ENCODE measurements at regions not wholly inside any gene's neighbourhood (a gene's known extent, or its start where the extent isn't known, plus 50 kb on each side); places are given as distances from the start of the nearest gene placed in this dataset.

DNA sequence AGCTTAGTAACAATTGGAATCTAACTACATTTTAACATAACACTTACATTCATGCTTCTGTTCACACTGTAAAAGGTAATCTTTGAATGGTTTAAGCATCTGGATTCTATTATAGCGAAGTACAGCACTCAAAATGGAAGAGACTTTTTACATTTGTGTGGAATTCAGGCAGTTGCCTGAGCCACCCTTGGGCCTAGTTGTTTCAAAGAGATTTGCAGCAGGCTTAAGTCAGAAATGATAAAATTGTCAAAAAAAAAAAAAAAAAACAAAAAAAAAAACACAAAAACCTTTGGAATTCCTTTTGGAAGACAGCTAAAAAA is 199.9 kb downstream of the LYPLAL1 start:
- ChIA-PET POLR2A (no interaction called here), CTCF (interaction anchor here (0.6 to 1.2 kb wide), 2 partner anchors 12 to 21 kb away, joined by 4 to 7 read pairs; no protein-coding TSS in a partner anchor)
- no peak for DNase-seq (ENCODE audit: extremely low spot score)
- TF ChIP-seq SUZ12 (IDR thresholded peaks at IDR 0.05), result no peak
- no peak for TF ChIP-seq HDGF (IDR thresholded peaks at IDR 0.05; ENCODE audit: borderline replicate concordance)
- TF ChIP-seq, protein P1, sequence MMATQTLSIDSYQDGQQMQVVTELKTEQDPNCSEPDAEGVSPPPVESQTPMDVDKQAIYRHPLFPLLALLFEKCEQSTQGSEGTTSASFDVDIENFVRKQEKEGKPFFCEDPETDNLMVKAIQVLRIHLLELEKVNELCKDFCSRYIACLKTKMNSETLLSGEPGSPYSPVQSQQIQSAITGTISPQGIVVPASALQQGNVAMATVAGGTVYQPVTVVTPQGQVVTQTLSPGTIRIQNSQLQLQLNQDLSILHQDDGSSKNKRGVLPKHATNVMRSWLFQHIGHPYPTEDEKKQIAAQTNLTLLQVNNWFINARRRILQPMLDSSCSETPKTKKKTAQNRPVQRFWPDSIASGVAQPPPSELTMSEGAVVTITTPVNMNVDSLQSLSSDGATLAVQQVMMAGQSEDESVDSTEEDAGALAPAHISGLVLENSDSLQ (IDR thresholded peaks at IDR 0.05), result no peak
- TF ChIP-seq LEF1 (IDR thresholded peaks at IDR 0.05; ENCODE audit: borderline replicate concordance), result no peak

DNA sequence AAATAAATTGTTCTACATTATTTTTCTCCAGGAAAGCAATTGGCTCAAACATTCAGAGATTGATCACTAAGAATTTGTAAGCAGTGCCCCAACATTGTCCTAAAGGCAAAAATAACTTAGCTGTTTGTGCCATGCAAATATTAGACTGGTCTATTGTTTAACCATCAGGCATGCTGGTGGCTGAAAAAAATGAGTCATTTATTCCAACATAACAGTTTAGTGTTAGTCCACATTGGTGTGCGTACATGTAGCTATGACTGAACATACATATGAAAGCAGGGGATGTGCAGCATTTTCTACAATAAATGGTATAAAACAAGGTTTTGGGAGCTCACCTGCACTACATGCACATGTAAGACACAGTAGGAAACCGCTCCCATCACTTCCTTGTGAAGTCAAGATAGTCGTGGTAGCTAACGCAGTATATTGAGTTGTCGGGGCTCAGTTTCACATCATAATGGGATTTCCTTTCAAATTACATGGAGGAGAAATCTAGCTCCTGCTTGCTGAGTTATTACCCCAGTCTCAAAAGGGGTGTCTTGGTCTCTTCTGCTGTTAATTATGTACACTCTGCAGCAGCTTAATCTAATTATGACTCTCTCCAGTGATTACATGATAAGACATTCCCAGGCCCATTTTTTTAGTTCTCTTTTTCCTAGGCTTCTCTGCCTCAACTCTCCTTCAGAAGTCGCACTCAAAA is 199.4 kb downstream of the LYPLAL1 start:
- CTCF ChIA-PET, result interaction anchor here (0.6 to 1.2 kb wide), 3 partner anchors 13 to 717 kb away, joined by 4 to 7 read pairs (median 4); no protein-coding TSS in a partner anchor
- TF ChIP-seq LEF1 (IDR thresholded peaks at IDR 0.05; ENCODE audit: borderline replicate concordance), result no peak
- no peak for TF ChIP-seq CTBP1 (IDR thresholded peaks at IDR 0.05; ENCODE audit: borderline replicate concordance)
- no peak for TF ChIP-seq ARNT (IDR thresholded peaks at IDR 0.05)
- no peak for TF ChIP-seq ZNF384 (IDR thresholded peaks at IDR 0.05)
- no peak for TF ChIP-seq NFRKB (IDR thresholded peaks at IDR 0.05)
- no peak for TF ChIP-seq SP1 (IDR thresholded peaks at IDR 0.05)
- no peak for TF ChIP-seq TARDBP (IDR thresholded peaks at IDR 0.05)
- no peak for TF ChIP-seq BHLHE40 (IDR thresholded peaks at IDR 0.05; ENCODE audit: borderline replicate concordance)
- POLR2A ChIA-PET, result no interaction called here
- DNase-seq (ENCODE audit: extremely low spot score), result no peak

DNA sequence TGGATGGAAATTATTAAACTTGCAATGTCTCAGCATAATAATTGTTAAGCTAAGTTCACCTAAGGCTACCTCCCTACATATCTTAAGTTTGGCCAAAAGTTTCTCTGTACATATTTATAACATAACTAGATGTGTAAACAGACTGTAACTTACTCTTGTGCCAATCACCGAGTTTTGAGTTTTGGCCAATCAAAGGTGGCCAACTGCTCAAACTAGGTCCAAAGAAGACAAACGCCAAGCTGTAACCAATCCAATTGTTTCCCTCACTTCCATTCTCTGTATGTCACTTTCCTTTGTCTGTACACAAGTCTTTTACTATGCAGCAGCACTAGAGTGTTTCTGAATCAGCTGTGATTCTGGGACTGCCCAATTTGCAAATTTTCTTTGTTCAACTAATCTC is 197.8 kb downstream of the LYPLAL1 start:
- CTCF ChIA-PET, result no interaction called here
- TF ChIP-seq ZNF384 (IDR thresholded peaks at IDR 0.05) (no peak), ARNT (IDR thresholded peaks at IDR 0.05) (no peak), TARDBP (IDR thresholded peaks at IDR 0.05) (no peak)

DNA sequence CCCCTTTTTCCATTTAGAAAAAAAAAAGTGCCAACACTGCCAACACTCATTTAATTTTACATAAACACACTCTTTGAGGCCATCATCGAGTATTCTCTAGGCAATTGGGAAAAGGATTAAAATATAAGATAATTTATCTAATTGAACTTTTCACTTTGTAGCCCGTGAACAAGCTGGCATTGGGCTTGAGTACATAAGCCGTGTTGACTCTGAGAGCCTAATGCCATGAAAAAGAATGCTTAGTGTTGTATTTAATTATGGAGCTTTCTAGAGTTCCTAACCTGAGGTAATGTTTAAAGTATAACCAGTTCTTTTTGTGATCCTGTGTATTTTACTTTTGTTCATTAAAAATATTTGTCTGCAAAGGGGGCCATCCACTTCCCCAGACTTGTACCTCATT is 193.8 kb downstream of the LYPLAL1 start:
- CTCF ChIA-PET, result no interaction called here
- POLR2A ChIA-PET, result no interaction called here
- TF ChIP-seq L3MBTL2 (conservative IDR thresholded peaks at IDR 0.05) (no peak), TARDBP (IDR thresholded peaks at IDR 0.05) (no peak), ARNT (IDR thresholded peaks at IDR 0.05) (no peak), ZNF384 (IDR thresholded peaks at IDR 0.05) (no peak), FOXM1 (IDR thresholded peaks at IDR 0.05; ENCODE audit: borderline replicate concordance) (no peak), LEF1 (IDR thresholded peaks at IDR 0.05; ENCODE audit: borderline replicate concordance) (no peak), ELF4 (IDR thresholded peaks at IDR 0.05) (no peak), SUZ12 (IDR thresholded peaks at IDR 0.05) (no peak), CTBP1 (IDR thresholded peaks at IDR 0.05; ENCODE audit: borderline replicate concordance) (no peak), BHLHE40 (IDR thresholded peaks at IDR 0.05; ENCODE audit: borderline replicate concordance) (no peak), FOXA1 (IDR thresholded peaks at IDR 0.05) (no peak), SP1 (IDR thresholded peaks at IDR 0.05) (no peak), FOXK2 (IDR thresholded peaks at IDR 0.05) (no peak), HDGF (IDR thresholded peaks at IDR 0.05; ENCODE audit: borderline replicate concordance) (no peak), NFRKB (IDR thresholded peaks at IDR 0.05) (no peak)
- TF ChIP-seq, protein P1 (IDR thresholded peaks at IDR 0.05), result no peak
- no peak for DNase-seq (ENCODE audit: extremely low spot score)

More for the DNA sequence above, 197.8 kb downstream of the LYPLAL1 start:
- no peak for DNase-seq (ENCODE audit: extremely low spot score)
- POLR2A ChIA-PET, result no interaction called here

DNA sequence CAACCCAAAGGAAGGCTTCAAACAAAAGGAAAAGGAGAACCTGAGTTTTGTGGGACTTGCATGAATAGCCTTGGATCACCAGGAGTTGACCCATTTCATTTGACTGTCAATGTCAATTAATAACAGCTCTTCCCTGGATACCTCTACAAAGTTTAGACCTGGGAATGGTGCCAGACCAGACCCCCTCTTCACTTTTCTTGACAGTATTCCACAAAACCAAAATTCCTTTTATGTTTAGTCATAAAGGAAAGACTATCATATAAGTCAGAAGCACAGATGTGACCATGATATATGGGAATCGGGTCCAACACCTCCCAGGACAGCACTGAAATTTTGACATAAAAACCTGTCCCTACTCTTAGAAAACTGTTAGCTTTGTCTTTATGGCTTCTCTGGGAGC is 191.8 kb downstream of the LYPLAL1 start:
- no peak for TF ChIP-seq FOXK2 (IDR thresholded peaks at IDR 0.05)
- no peak for TF ChIP-seq FOXA1 (IDR thresholded peaks at IDR 0.05)
- no peak for TF ChIP-seq CTBP1 (IDR thresholded peaks at IDR 0.05; ENCODE audit: borderline replicate concordance)
- TF ChIP-seq BHLHE40 (IDR thresholded peaks at IDR 0.05; ENCODE audit: borderline replicate concordance), result no peak
- TF ChIP-seq LEF1 (IDR thresholded peaks at IDR 0.05; ENCODE audit: borderline replicate concordance), result no peak
- no peak for TF ChIP-seq TARDBP (IDR thresholded peaks at IDR 0.05)
- no peak for TF ChIP-seq SUZ12 (IDR thresholded peaks at IDR 0.05)
- no peak for TF ChIP-seq L3MBTL2 (conservative IDR thresholded peaks at IDR 0.05)
- TF ChIP-seq, protein P1 (IDR thresholded peaks at IDR 0.05), result no peak
- ChIA-PET POLR2A (no interaction called here), CTCF (no interaction called here)
- DNase-seq (ENCODE audit: extremely low spot score), result no peak

DNA sequence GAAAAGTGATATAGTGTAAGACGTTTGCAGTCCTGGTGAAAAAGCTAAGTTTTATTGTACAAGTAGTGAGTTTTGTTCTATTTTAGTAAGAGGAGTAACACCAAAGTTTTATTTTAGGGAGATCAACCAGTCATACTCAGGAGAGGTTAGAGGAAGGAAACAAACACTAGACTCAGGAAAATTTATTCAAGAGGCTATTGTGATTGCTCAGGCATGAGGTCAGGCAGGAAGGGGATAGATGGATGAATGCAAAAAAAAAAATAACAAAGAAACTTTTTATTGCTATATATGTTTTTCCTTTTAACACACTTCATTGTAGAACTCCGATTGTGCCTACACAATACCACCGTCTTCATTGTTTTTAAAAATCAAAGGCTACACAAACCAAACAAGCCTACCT is 189.0 kb downstream of the LYPLAL1 start:
- ChIA-PET CTCF (no interaction called here), POLR2A (no interaction called here)
- TF ChIP-seq, protein P1 (IDR thresholded peaks at IDR 0.05), result no peak
- TF ChIP-seq ELF4 (IDR thresholded peaks at IDR 0.05), result no peak
- TF ChIP-seq FOXM1 (IDR thresholded peaks at IDR 0.05; ENCODE audit: borderline replicate concordance), result no peak
- no peak for TF ChIP-seq BHLHE40 (IDR thresholded peaks at IDR 0.05; ENCODE audit: borderline replicate concordance)
- no peak for TF ChIP-seq SP1 (IDR thresholded peaks at IDR 0.05)
- TF ChIP-seq FOXA1 (IDR thresholded peaks at IDR 0.05), result no peak
- no peak for TF ChIP-seq TARDBP (IDR thresholded peaks at IDR 0.05)
- no peak for TF ChIP-seq L3MBTL2 (conservative IDR thresholded peaks at IDR 0.05)
- no peak for TF ChIP-seq ARNT (IDR thresholded peaks at IDR 0.05)
- TF ChIP-seq ZNF384 (IDR thresholded peaks at IDR 0.05), result no peak
- TF ChIP-seq CTBP1 (IDR thresholded peaks at IDR 0.05; ENCODE audit: borderline replicate concordance), result no peak
- no peak for DNase-seq (ENCODE audit: extremely low spot score)

Measured in HEK293T (cell line).